GM18909 (cell line): ENCODE measurements at regions not wholly inside any gene's neighbourhood (a gene's known extent, or its start where the extent isn't known, plus 50 kb on each side); places are given as distances from the start of the nearest gene placed in this dataset.

Source experiments
- ATAC-seq: cut with Tn5 transposase; IDR thresholded peaks from one replicate; pipeline ENCODE4 v1.9.1; 2021; ENCODE audit warnings: mild to moderate bottlenecking; ENCODE audit not compliant: unreplicated experiment, poor library complexity

- peak; percentile 71 for ATAC-seq
Measured at GRCh38 chr13:109547942-109548341, 238.4 kb downstream of the IRS2 start.

GRCh38 chr13:109545931-109546330 is 240.5 kb downstream of the IRS2 start:
- ATAC-seq = no peak

DNA sequence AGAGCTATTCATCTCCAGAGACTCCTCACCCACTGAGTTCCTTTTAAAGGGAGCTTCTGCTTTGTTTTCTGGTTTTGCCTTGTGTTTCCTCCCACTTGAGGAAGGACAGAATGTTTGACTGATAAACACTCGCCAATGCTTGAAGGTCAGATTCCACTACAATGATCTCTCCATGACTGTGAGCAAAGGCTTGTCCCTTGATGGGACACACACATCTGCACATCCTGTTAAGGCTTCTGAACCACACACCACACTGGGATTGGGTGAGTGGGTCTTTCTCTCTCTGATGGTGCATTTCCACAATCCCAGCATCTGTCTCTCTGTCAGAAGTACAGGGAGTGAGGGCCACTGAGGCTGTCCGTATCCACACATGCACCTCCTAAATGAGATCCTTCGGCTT is 245.3 kb downstream of the IRS2 start:
- no peak for ATAC-seq

DNA sequence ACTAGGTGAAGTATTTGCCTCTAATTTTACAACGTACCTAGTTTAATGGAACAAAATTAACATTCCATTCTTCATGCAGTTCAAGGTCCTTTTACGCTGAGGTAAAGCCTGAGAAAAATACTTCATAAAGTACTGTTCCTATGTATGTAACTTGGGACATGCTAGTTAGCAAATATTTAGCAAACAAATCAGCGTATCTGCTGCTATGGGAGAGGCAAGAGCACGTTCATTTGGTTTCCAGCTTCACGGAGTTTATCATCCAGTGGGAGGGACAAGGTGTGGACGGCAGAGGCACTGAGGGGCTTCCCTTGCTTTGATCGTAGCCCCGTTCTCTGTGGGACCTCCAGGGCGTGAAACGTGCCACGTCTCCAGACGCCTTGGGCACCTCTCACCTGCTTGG is 248.8 kb downstream of the IRS2 start:
- no peak for ATAC-seq

DNA sequence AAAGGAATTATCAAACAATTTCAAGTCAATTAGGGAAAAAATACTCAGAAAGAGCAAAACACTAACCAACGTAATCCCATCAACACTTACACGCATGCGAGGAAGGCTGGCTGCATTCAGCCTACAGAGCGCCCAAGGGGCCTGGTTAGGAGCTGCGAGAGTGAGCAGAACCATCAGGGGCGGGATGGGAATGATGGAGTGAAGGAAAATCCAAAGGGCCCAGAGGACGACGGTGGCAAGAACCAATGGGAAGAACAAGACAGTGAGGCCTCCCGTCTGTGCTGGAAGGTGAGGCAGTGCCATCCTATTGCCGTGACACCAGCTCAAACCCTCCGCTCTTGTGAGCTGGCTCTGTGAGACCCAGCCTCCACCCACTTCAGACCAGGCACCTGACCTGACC is 253.0 kb downstream of the IRS2 start:
- ATAC-seq = no peak

DNA sequence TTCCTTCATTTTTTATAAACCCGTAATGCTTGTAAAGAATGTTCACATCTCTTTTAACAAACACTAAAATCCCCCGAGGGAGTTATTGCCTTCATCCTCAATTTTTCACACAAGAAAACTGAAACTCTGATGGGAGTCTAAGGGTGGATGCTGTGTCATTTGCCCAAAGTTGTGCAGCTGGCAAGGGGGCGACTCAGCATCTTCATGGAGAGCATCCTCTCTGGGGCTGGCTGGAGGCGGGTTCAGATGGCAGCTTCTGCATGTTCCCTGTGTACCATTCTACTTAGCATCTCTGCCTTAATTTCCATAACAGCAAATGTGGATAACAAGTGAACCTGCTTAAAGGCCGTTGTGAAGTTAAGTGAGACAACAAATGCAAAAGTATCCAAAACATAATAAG is 256.4 kb downstream of the IRS2 start:
- ATAC-seq = no peak

DNA sequence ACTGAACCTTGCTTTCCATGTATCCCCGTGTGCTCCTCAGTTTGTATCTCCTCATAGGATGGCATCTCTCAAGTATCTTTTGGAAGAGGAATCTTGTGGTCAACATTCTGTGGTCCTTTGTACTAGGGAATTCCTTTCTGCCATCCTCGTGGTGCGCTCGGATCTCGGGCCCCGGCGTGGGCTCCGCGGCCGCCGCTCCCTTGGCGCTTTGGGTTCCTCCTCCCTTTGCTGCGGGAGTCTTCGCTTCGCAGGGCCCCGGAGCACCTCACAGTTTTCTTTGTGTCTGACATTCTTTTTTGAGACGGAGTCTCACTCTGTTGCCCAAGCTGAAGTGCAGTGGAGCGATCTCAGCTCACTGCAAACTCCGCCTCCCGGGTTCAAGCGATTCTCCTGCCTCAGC is 264.7 kb downstream of the IRS2 start:
- no peak for ATAC-seq

GRCh38 chr13:109517517-109517916 is 268.9 kb downstream of the IRS2 start:
- ATAC-seq = no peak

GRCh38 chr13:109516186-109516585 is 270.2 kb downstream of the IRS2 start:
- ATAC-seq = no peak

- ATAC-seq = no peak
Measured at GRCh38 chr13:109510013-109510412, 276.4 kb downstream of the IRS2 start.

DNA sequence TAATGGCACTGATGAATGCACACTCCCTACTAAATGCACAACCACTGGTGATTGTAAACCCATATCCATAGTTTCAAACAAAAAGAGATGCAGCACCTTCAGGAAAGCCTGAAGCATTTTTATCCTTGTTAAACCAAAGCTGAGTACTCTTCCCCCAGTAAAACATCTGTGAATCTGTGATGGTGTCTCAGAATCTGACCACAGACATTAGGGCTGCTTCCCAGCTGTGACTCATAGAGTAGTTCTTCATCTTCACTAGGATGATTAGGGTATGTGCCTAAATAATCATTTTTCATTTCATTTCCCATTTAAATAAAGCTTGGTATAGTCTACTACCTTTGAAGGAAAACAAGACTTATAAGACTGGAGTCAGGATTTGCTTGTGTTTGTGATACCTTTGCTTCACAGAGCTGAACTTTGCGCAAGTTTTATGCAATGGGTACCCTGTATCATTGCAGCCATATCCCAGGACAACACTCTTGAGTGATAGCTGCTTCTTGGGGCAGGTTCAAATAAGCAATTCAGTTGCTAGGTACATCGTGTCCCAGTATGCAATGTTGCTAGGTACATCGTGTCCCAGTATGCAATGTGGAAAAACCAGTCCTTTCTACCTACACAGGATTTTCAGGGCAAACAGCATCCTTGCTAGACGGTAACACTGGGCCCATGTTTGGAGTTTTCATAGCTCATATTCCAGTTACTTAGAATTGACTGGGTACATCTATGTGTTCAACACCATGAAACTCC is 277.1 kb downstream of the IRS2 start:
- no peak for ATAC-seq

GRCh38 chr13:109500146-109500773 is 286.1 kb downstream of the IRS2 start:
- no peak for ATAC-seq

GRCh38 chr13:109497917-109498316 is 288.5 kb downstream of the IRS2 start:
- ATAC-seq = no peak

DNA sequence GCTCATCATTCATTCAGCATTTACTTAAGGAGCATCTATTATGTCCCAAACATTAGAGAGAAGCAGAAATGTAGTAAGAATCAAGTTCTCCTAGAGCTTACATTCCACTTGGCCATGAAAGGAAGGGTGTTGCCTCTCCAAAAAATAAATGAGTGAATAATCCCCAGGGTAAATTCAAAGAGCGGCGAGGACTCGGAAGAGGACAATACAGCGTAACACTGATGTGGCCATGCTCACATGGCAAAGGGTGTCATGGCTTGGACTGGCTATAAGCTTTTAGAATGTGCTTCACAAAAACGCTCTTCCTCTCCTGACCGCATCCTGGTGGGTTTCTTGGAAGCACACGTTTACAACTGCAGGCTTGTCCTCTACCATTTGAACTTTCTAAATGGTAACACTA is 290.2 kb downstream of the IRS2 start:
- no peak for ATAC-seq

- no peak for ATAC-seq
Measured at GRCh38 chr13:109494925-109495369, 291.4 kb downstream of the IRS2 start.

DNA sequence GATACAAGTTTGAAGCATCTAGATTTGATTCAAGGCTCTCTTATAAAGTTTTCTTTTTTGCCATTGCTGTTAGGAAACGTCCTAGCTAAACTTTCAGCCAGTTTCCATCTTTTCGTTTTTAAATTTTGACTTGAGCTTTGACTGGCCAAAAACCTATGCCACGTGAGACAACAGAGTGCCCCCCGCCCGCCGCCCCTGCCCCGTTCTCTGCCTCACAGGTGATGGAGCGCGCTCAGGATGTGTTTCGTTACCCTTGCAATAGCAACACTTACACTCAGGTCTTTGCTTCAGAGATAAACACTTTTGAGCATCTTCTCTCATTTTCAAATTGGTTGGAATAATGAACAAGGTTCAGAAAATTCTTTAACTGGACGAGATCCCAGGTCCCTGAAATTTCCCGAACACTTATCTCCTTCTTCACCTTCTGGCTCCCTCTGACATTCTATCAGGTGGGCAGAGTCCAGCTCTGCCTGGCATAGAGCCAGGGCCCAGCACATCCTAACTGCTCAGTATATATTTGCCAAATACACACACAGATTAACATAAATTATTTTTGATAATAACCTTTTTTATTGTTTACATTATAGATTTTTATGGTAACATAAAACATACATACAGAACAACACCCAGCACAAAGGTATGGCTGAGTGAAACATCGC is 301.1 kb downstream of the IRS2 start:
- ATAC-seq = no peak

- no peak for ATAC-seq
Measured at GRCh38 chr13:109483284-109483683, 303.1 kb downstream of the IRS2 start.

DNA sequence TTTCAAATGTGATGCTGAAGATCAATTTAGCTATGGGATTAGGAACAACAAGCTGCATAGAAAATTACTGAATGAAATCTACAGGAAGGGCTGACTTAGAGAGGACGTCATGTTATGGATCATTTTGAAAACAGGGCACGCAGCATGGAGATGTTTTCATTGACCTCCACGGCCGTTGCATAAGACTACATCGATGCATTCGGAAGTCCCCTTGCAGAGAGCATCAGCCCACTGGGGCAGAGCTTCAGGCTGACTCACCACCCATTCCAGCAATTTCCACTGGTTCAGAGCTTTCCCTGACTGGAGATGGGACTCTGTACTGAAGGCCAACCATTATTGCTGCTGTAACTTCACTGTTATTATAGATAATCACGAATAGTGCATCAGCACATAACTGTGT is 305.3 kb downstream of the IRS2 start:
- ATAC-seq = no peak

- no peak for ATAC-seq
Measured at GRCh38 chr13:109480011-109480955, 306.1 kb downstream of the IRS2 start.

DNA sequence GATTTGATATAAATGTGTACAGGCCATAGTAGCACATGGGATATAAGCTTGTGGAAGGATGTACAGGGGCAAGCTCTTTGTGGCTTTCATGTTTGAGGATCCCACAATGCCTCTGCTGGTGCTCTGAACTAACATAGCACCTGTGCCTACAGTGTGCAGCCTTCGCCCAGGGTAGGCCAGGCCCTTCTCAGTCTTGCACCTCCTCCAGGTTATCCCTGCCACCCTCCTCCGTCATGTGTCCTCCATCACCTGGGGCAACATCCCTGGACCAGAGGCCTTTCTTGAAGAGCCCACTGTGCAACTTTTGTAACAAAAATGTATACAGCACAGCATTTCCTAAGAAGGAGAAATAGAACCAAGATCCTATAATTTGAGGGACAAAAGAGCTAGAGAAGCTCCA is 306.8 kb downstream of the IRS2 start:
- ATAC-seq = no peak
